ENCODE measurements at regions not wholly inside any gene's neighbourhood (a gene's known extent, or its start where the extent isn't known, plus 50 kb on each side); places are given as distances from the start of the nearest gene placed in this dataset.

- intact Hi-C loops (cut with micrococcal nuclease) = no loop called here
- Histone ChIP-seq H3K4me3 (replicated peaks in 1 of 2; ENCODE audit: low read depth in 1 of 2, low read length in 2 of 2) (no peak overlapping the region), H3K27ac (ENCODE audit: low read depth, low read length) (no peak overlapping the region), H3K36me3 (ENCODE audit: control insufficient read depth in 1 of 2, insufficient read depth in 2 of 2, low read length in 2 of 2) (no peaks in the 10 kb centered on the region), H3K27me3 (ENCODE audit: insufficient read depth, low read length) (no peaks in the 10 kb centered on the region), H3K9ac (ENCODE audit: low read length) (no peak overlapping the region), H3K79me2 (ENCODE audit: insufficient read depth, low read length) (peaks cover 75% of the 10 kb centered on the region), H3K4me1 (ENCODE audit: control insufficient read depth in 1 of 2, insufficient read depth in 2 of 2, low read length in 2 of 2) (peaks cover 23 to 27% of the 10 kb centered on the region in 2 experiments), H3K9me3 (ENCODE audit: control insufficient read depth in 1 of 2, insufficient read depth in 1 of 2, low read depth in 1 of 2, low read length in 2 of 2) (no peaks in the 10 kb centered on the region), H3K4me2 (ENCODE audit: low read length) (no peak overlapping the region), H2AFZ (ENCODE audit: low read depth, low read length, poor library complexity, severe bottlenecking) (no peak overlapping the region), H3K9me2 (ENCODE audit: insufficient read depth) (no peaks in the 10 kb centered on the region), H4K20me1 (ENCODE audit: insufficient read depth) (no peaks in the 10 kb centered on the region)
- ATAC-seq = no peak
- ChIA-PET CTCF (no interaction called here), RAD21 (ENCODE audit: low non-redundant PET in 1 of 2, low total read pairs in 2 of 2, uncharacterized antibody in 2 of 2, unreplicated experiment in 2 of 2) (no interaction called here), POLR2A (no interaction called here)
- no peak for TF ChIP-seq ZBTB33 (IDR thresholded peaks at IDR 0.05; ENCODE audit: extremely low read depth, insufficient replicate concordance, low read length)
- no peak for TF ChIP-seq ZFX (IDR thresholded peaks at IDR 0.05)
- no peak for TF ChIP-seq ZNF274 (IDR thresholded peaks at IDR 0.05; ENCODE audit: low read depth, low read length)
- no peak for TF ChIP-seq SIN3A (IDR thresholded peaks at IDR 0.05; ENCODE audit: low read depth)
- TF ChIP-seq EZH2 (IDR thresholded peaks at IDR 0.05) = no peak
- TF ChIP-seq SRF (IDR thresholded peaks at IDR 0.05; ENCODE audit: low read depth) = no peak
- no peak for TF ChIP-seq EZH2phosphoT487 (IDR thresholded peaks at IDR 0.05; ENCODE audit: borderline replicate concordance)
- no peak for TF ChIP-seq POLR2A (IDR thresholded peaks at IDR 0.05; ENCODE audit: borderline replicate concordance, extremely low read depth, insufficient read depth, insufficient read length)
- no peak for TF ChIP-seq CTCF (IDR thresholded peaks at IDR 0.05 in 2 of 3, conservative IDR thresholded peaks at IDR 0.05 in 1 of 3; ENCODE audit: borderline replicate concordance in 1 of 3, insufficient read depth in 1 of 3, low read depth in 2 of 3, low read length in 2 of 3)
- no peak for TF ChIP-seq CEBPB (IDR thresholded peaks at IDR 0.05; ENCODE audit: low read depth)
- no peak for TF ChIP-seq POLR2AphosphoS5 (IDR thresholded peaks at IDR 0.05; ENCODE audit: low read depth, low read length)
- no peak for TF ChIP-seq FOSL1 (IDR thresholded peaks at IDR 0.05; ENCODE audit: low read depth)
- no peak for TF ChIP-seq YY1 (IDR thresholded peaks at IDR 0.05; ENCODE audit: extremely low read depth, insufficient replicate concordance, low read depth, low read length)
- TF ChIP-seq MAX (IDR thresholded peaks at IDR 0.05) = no peak
- no peak for TF ChIP-seq SP1 (IDR thresholded peaks at IDR 0.05; ENCODE audit: low read depth)
- no peak for TF ChIP-seq ELF1 (IDR thresholded peaks at IDR 0.05; ENCODE audit: borderline replicate concordance, low read depth)
- TF ChIP-seq EGR1 (IDR thresholded peaks at IDR 0.05; ENCODE audit: low read depth) = no peak
- TF ChIP-seq TCF7L2 (IDR thresholded peaks at IDR 0.05; ENCODE audit: borderline replicate concordance, extremely low read depth, insufficient read depth, insufficient read length) = no peak
- DNase-seq (ENCODE audit: low read depth, low spot score) = no peak
- BruUV-seq (replicated peaks) = no TSS peak
Observed at GRCh38 chr12:124502379-124502778, 65.0 kb downstream of the NCOR2 start.
